ENCODE measurements at regions not wholly inside any gene's neighbourhood (a gene's known extent, or its start where the extent isn't known, plus 50 kb on each side); places are given as distances from the start of the nearest gene placed in this dataset.

- H3K4me1 ChIP-seq (ENCODE audit: control insufficient read depth, insufficient read depth, low read length), result no peaks in the 10 kb centered on the region; the same call in 1 of the 2 replicates
- intact Hi-C loops (cut with micrococcal nuclease) (no loop called here), dilution Hi-C loops (cut with HindIII; ENCODE audit: low sequenced_read_pairs, unreplicated experiment) (no loop called here), in situ Hi-C loops (cut with MboI; ENCODE audit: low sequenced_read_pairs) (no loop called here)
- no peak overlapping the region for H4K8ac ChIP-seq (ENCODE audit: low read depth in 2 of 2, low read length in 2 of 2)
- POLR2A ChIA-PET (ENCODE audit: unreplicated experiment), result no interaction called here
- H4K91ac ChIP-seq (ENCODE audit: insufficient read depth, low read depth, low read length), result no peak overlapping the region
- no peak overlapping the region for H3K4me3 ChIP-seq (ENCODE audit: insufficient read depth, low read depth, low read length)
- no peak overlapping the region for H2BK15ac ChIP-seq (ENCODE audit: low read depth, low read length)
- H3K9me3 ChIP-seq (ENCODE audit: control insufficient read depth, insufficient read depth, low read length), result no peaks in the 10 kb centered on the region
- H2AK5ac ChIP-seq (ENCODE audit: low read depth, low read length), result no peak overlapping the region
- H3K79me1 ChIP-seq (ENCODE audit: low read depth in 1 of 2, low read length in 2 of 2), result no peaks in the 10 kb centered on the region
- H3K27ac ChIP-seq (ENCODE audit: insufficient read depth, low read length), result no peak overlapping the region
- DNase-seq, result no peak
- H3K36me3 ChIP-seq (ENCODE audit: control insufficient read depth, insufficient read depth, low read length), result no peaks in the 10 kb centered on the region
- no peaks in the 10 kb centered on the region for H4K20me1 ChIP-seq (ENCODE audit: insufficient read depth, low read length)
- no peaks in the 10 kb centered on the region for H3K27me3 ChIP-seq (ENCODE audit: control insufficient read depth, insufficient read depth, low read length)
- H3K9me1 ChIP-seq (ENCODE audit: insufficient read depth, low read length), result no peaks in the 10 kb centered on the region
- no peak overlapping the region for H3K14ac ChIP-seq (replicated peaks; ENCODE audit: low read depth, low read length)
- WGBS, 2 experiments (ENCODE audit: extremely low coverage in 2 of 2, insufficient read length in 1 of 2), result no CpG with 5 or more reads among the region's 3 CpGs
- no peak overlapping the region for H2AK9ac ChIP-seq (replicated peaks; ENCODE audit: low read depth, low read length, poor library complexity)
- H3K56ac ChIP-seq (ENCODE audit: extremely low read depth, insufficient read depth, low read length), result no peak overlapping the region
- H2BK20ac ChIP-seq (ENCODE audit: low read depth, low read length), result no peak overlapping the region
- ATAC-seq (ENCODE audit: low read depth), result no peak
- H3K4me2 ChIP-seq (ENCODE audit: low read depth, low read length), result no peak overlapping the region
- H2BK120ac ChIP-seq (ENCODE audit: low read depth, low read length), result no peak overlapping the region
- no peak overlapping the region for H3K18ac ChIP-seq (ENCODE audit: low read depth, low read length)
- H4K5ac ChIP-seq (ENCODE audit: low read depth, low read length), result no peak overlapping the region
- no peak overlapping the region for H3K4ac ChIP-seq (ENCODE audit: low read depth, low read length)
- H3K9ac ChIP-seq (ENCODE audit: low read depth, low read length), result no peak overlapping the region
- no peak for TF ChIP-seq SMC3 (IDR thresholded peaks at IDR 0.05; ENCODE audit: low read depth, low read length)
- no peak overlapping the region for H2AFZ ChIP-seq (replicated peaks; ENCODE audit: low read length, poor library complexity)
- BruUV-seq (replicated peaks), result no TSS peak
- H2BK5ac ChIP-seq (ENCODE audit: low read depth, low read length, poor library complexity, severe bottlenecking), result no peak overlapping the region
- CTCF ChIA-PET, result no interaction called here
- no peak overlapping the region for H3K23ac ChIP-seq (ENCODE audit: low read depth, low read length)
These were observed 465.1 kb upstream of the FAT1 start for GRCh38 chr4:187188741-187189140.
